ENCODE measurements at regions not wholly inside any gene's neighbourhood (a gene's known extent, or its start where the extent isn't known, plus 50 kb on each side); places are given as distances from the start of the nearest gene placed in this dataset.
A peak's percentile ranks its signal among the peaks of the same experiment; 100 is the strongest.

- H3K4me3 ChIP-seq (ENCODE audit: insufficient read depth, low read depth, low read length) = no peak overlapping the region
- H3K9ac ChIP-seq (ENCODE audit: low read length) = no peak overlapping the region
- Mint-ChIP-seq H3K4me3 (ENCODE audit: unreplicated experiment) (no peak overlapping the region), H3K4me1 (ENCODE audit: low read depth, unreplicated experiment) (no peaks in the 10 kb centered on the region), H3K27me3 (ENCODE audit: low read depth, unreplicated experiment) (no peaks in the 10 kb centered on the region), H3K27ac (ENCODE audit: unreplicated experiment) (no peak overlapping the region), H3K9me3 (ENCODE audit: unreplicated experiment) (no peaks in the 10 kb centered on the region), H3K36me3 (ENCODE audit: low read depth, unreplicated experiment) (no peaks in the 10 kb centered on the region)
- no peak overlapping the region for H3K4me2 ChIP-seq (ENCODE audit: low read length)
- H3K9me3 ChIP-seq (ENCODE audit: insufficient read depth, low read depth, low read length) = no peaks in the 10 kb centered on the region
- no peaks in the 10 kb centered on the region for H3K36me3 ChIP-seq (ENCODE audit: insufficient read depth, low read length)
- no peak overlapping the region for H2AFZ ChIP-seq (ENCODE audit: low read depth, low read length)
- FAIRE-seq = no peak
- H3K79me2 ChIP-seq (ENCODE audit: insufficient read depth, low read length) = no peaks in the 10 kb centered on the region
- no peaks in the 10 kb centered on the region for H3K4me1 ChIP-seq (ENCODE audit: insufficient read depth, low read length)
- TF ChIP-seq CTCF (IDR thresholded peaks at IDR 0.05; ENCODE audit: insufficient read depth, low read depth, low read length) (no peak), EZH2 (IDR thresholded peaks at IDR 0.05; ENCODE audit: insufficient read depth, low read length) (no peak)
- no peak overlapping the region for H3K27ac ChIP-seq (ENCODE audit: low read depth, low read length)
- H3K27me3 ChIP-seq (ENCODE audit: insufficient read depth, low read length) = no peaks in the 10 kb centered on the region
- no peaks in the 10 kb centered on the region for H4K20me1 ChIP-seq (ENCODE audit: insufficient read depth, low read length)
- peak; percentile 16 for DNase-seq (ENCODE audit: low read depth)
Observed at GRCh38 chr6:21500314-21501020, 93.1 kb upstream of the SOX4 start.

- Histone ChIP-seq H3K36me3 (ENCODE audit: insufficient read depth, low read length) (no peaks in the 10 kb centered on the region), H3K79me2 (ENCODE audit: insufficient read depth, low read length) (no peaks in the 10 kb centered on the region), H3K4me2 (ENCODE audit: low read length) (no peak overlapping the region), H3K9me3 (ENCODE audit: insufficient read depth, low read depth, low read length) (no peaks in the 10 kb centered on the region), H2AFZ (ENCODE audit: low read depth, low read length) (no peak overlapping the region), H3K4me1 (ENCODE audit: insufficient read depth, low read length) (no peaks in the 10 kb centered on the region), H3K27ac (ENCODE audit: low read depth, low read length) (no peak overlapping the region), H3K27me3 (ENCODE audit: insufficient read depth, low read length) (no peaks in the 10 kb centered on the region), H3K9ac (ENCODE audit: low read length) (no peak overlapping the region), H3K4me3 (ENCODE audit: insufficient read depth, low read depth, low read length) (no peak overlapping the region), H4K20me1 (ENCODE audit: insufficient read depth, low read length) (no peaks in the 10 kb centered on the region)
- no peak for TF ChIP-seq EZH2 (IDR thresholded peaks at IDR 0.05; ENCODE audit: insufficient read depth, low read length)
- no peak for TF ChIP-seq CTCF (IDR thresholded peaks at IDR 0.05; ENCODE audit: insufficient read depth, low read depth, low read length)
- no peaks in the 10 kb centered on the region for H3K4me1 Mint-ChIP-seq (ENCODE audit: low read depth, unreplicated experiment)
- H3K27me3 Mint-ChIP-seq (ENCODE audit: low read depth, unreplicated experiment) = no peaks in the 10 kb centered on the region
- no peaks in the 10 kb centered on the region for H3K9me3 Mint-ChIP-seq (ENCODE audit: unreplicated experiment)
- DNase-seq (ENCODE audit: low read depth) (no peak), FAIRE-seq (no peak)
- no peak overlapping the region for H3K27ac Mint-ChIP-seq (ENCODE audit: unreplicated experiment)
- H3K36me3 Mint-ChIP-seq (ENCODE audit: low read depth, unreplicated experiment) = no peaks in the 10 kb centered on the region
- H3K4me3 Mint-ChIP-seq (ENCODE audit: unreplicated experiment) = no peak overlapping the region
Observed at GRCh38 chr6:21501021-21501354, 92.6 kb upstream of the SOX4 start.

GRCh38 chr6:21501815-21502214 is 91.7 kb upstream of the SOX4 start:
- DNase-seq (ENCODE audit: low read depth) = no peak
- Histone ChIP-seq H3K79me2 (ENCODE audit: insufficient read depth, low read length) (no peaks in the 10 kb centered on the region), H3K4me2 (ENCODE audit: low read length) (no peak overlapping the region), H3K9me3 (ENCODE audit: insufficient read depth, low read depth, low read length) (no peaks in the 10 kb centered on the region), H2AFZ (ENCODE audit: low read depth, low read length) (no peak overlapping the region), H3K36me3 (ENCODE audit: insufficient read depth, low read length) (no peaks in the 10 kb centered on the region), H3K9ac (ENCODE audit: low read length) (no peak overlapping the region), H4K20me1 (ENCODE audit: insufficient read depth, low read length) (no peaks in the 10 kb centered on the region), H3K4me1 (ENCODE audit: insufficient read depth, low read length) (no peaks in the 10 kb centered on the region), H3K4me3 (ENCODE audit: insufficient read depth, low read depth, low read length) (no peak overlapping the region), H3K27ac (ENCODE audit: low read depth, low read length) (no peak overlapping the region), H3K27me3 (ENCODE audit: insufficient read depth, low read length) (no peaks in the 10 kb centered on the region)
- TF ChIP-seq CTCF (IDR thresholded peaks at IDR 0.05; ENCODE audit: insufficient read depth, low read depth, low read length) (no peak), EZH2 (IDR thresholded peaks at IDR 0.05; ENCODE audit: insufficient read depth, low read length) (no peak)
- Mint-ChIP-seq H3K27ac (ENCODE audit: unreplicated experiment) (no peak overlapping the region), H3K36me3 (ENCODE audit: low read depth, unreplicated experiment) (no peaks in the 10 kb centered on the region), H3K4me3 (ENCODE audit: unreplicated experiment) (no peak overlapping the region), H3K4me1 (ENCODE audit: low read depth, unreplicated experiment) (no peaks in the 10 kb centered on the region), H3K9me3 (ENCODE audit: unreplicated experiment) (no peaks in the 10 kb centered on the region), H3K27me3 (ENCODE audit: low read depth, unreplicated experiment) (no peaks in the 10 kb centered on the region)
- no peak for FAIRE-seq

Measured in astrocyte (in vitro differentiated cells and primary cell).